Right ventricle myocardium inferior (tissue), 1 donor: ENCODE measurements at regions not wholly inside any gene's neighbourhood (a gene's known extent, or its start where the extent isn't known, plus 50 kb on each side); places are given as distances from the start of the nearest gene placed in this dataset.
"Not testable (repeated sequence)": the region's sequence is repeated elsewhere in the genome, so short reads cannot be mapped to it uniquely, and the experiment has no call there.

Experiments
- ATAC-seq: fragments of 200-7000 bp; cut with Tn5 transposase; one replicate; pipeline ENCODE4 v1.9.1; 2020; ENCODE audit warnings: mild to moderate bottlenecking, moderate library complexity
- DNase-seq: peaks from one replicate; pipeline ENCODE4 v3.0.0; 2021; ENCODE audit errors: missing footprints
- intact Hi-C: fragments of 100-400 bp; cut with DNase I; formaldehyde crosslinking; loops from one replicate; pipeline ENCODE4 v1.11.0; 2022
- donor health status: DM: no; HTN: yes; CAD: no; lungs with severe emphysema.

DNA sequence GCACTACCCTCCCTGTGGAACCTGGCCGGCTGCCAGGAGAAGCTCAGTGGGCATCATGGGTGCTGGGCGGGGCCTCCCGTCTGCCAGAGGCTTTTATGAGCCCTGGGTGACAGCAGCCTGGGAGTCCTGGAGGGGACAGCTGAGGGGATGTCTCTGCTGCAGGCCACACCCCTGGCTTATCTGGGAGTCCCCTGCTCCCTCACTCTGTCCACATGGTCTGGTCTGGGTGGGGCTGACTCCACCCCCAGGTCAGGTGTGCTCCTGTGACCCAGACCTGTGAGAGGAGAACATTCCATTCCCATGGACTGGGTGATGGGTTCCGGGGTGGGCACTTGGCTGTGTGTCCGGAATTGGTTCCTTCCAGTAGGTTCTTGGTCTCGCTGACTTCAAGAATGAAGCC, 369.3 kb upstream of the SFSWAP start:
- ATAC-seq, intact Hi-C loops, DNase-seq: not testable (repeated sequence)

DNA sequence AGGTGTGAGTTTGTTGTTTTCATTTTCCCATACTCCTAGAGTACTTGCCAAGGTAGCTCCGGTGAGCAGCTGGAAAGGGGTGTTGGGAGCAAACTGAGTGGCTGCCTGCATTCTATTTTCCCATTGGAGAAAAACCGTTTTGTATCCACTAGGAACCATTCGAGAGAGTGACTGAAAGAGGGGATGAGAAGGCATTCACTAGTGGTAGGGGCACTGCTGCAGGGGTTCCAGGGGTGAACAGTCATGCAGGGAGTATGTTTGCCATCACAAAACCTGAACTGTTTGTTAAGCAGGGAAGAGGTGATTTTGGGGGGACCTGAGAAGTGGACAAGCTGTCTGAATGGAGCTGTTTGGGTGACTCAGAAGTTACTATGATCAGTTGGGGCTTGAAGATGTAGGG, 367.5 kb upstream of the SFSWAP start:
- intact Hi-C loops, ATAC-seq, DNase-seq: not testable (repeated sequence)

DNA sequence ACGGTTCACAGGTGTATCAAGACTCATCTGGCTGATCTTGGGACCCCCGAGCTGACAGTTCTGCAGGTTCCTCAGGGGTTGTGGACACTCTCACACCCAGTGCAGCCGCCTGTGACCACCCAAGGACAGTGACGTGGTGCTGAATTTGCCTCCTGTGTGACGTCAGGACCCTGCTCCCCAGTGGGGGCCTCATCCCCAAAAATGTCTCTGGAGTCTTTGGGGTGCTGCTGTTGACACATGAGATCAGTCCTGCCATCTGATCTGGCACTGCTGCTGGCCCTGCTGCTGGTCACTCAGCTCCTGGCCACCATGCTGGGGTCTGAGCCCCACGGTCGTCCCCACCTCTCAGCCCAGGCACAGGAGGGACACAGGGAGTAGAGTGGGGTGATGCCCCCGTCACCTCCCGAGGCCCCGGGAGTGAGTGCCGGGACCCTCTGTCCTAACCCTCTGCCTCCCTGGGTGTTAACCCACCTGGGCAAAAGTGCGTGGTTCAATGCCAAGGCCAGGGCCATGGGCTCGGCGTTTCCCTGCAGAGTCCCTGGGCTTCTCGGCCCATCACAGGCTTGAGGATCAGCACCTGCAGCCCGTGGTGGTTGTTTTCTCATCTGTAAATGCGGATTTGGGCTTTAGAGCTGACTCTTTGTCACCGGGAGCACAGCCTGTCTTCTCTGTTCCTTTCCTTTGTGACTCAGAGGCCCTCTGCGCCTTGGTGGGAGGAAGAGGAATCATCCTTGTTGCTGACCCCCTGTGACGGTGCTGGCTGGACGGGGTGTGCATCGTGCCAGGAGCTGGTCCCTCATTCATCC, 366.0 kb upstream of the SFSWAP start:
- intact Hi-C loops: loop anchor here (2.0 kb wide), 1 partner anchor 278 kb away; no protein-coding TSS in a partner anchor
- not testable (repeated sequence) for DNase-seq, ATAC-seq

DNA sequence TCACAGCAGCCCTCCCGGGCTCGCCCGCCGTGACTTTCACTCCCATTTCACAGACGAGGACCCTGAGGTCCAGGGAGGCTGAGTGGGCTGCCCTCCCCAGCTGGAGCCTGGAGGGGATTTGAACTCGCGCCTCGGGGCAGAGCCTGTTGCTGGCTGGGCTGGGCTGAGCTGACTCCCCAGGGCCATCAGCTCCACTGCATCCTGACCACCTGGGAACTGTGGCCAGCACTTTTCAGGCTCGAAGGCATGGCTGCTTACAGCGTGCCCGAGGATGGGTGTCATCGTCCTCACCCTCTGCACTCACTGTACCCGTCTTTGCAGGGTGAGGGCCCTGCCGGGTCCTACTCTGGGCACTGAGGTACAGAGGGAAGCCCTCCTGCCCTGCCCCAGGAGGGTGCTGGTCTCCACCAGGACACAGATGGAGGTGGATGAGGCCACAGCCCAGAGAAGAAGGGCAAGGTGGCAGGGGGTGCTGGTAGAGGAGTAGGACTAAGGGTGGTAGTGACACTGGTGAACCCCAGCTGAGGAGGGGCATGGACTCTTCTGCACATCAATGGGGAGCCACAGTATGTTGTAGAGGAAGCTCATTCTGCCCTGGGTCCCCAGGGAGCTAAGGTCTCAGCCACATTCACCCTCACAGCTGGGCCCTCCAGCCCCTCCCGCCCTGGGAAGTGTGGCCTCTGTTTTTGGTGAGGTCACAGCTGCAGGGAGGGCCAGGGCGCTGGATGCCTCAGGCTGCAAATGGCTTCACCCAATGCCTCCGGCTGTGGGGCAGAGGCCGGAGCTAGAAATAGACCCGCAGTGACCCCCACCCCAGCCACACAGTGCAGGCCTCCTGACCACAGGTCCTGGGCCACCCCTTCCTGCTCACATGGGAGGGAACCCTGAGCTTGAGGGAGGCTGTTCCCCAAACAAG, 365.1 kb upstream of the SFSWAP start:
- intact Hi-C loops: loop anchor here (2.0 kb wide), 1 partner anchor 277 kb away; no protein-coding TSS in a partner anchor
- ATAC-seq: no peak
- DNase-seq: no peak

DNA sequence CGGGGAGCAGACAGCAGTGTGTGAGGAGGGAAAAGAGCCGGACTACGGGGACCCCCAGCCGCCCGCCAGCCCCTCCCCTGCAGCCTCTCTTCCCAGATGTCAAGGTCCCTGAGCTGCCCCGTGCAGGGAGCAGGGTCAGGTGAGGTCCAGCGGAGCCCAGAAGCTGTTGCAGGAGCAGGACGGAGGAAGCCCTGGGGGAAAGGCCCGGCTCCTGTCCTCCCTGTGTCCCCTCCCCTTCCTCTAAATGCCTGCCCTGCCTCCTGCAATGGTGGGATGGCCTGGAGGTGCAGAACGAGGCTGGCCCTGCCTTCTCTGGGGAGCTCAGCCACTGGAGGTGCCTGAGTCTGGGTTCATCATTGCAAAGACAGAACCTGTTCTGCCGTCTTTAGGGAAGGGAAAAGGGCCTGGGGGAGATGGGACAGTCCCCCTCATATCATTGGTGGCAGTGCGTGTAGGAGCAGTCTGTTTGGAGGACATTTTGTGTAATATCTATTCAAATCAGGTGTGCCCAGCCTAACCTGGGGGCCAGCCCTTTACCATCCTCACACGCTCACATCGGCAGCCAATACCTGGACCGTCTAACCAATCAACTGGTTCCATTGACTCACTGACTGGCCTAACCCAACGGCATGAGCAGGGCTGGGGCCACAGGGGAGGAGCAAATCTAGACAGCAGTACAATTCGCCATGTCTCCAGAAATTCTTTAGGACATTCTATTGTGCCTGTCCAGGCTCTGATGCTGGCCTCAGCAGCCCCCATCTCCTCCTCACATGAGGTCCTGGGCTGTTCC, 364.1 kb upstream of the SFSWAP start:
- DNase-seq: no peak
- intact Hi-C loops: no loop called here
- no peak for ATAC-seq

DNA sequence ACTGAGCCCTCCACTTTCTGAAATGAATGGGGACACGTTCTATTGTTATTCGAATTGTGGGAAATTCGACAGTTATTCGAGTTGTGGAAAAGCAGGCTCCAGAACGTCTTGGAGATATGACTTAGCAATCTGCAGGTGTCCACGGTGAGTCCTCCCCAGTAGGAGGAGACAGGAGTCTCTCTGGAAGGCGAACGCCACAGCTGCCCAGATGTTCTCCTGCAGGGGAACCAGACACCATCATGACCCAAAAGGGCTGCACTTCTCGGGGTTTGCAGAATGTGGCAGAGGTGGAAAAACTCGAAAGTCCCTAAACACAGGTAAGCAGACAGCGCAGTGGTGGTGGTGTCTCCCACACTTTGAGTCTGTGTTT, 363.6 kb upstream of the SFSWAP start:
- intact Hi-C loops: no loop called here
- ATAC-seq: no peak
- no peak for DNase-seq

DNA sequence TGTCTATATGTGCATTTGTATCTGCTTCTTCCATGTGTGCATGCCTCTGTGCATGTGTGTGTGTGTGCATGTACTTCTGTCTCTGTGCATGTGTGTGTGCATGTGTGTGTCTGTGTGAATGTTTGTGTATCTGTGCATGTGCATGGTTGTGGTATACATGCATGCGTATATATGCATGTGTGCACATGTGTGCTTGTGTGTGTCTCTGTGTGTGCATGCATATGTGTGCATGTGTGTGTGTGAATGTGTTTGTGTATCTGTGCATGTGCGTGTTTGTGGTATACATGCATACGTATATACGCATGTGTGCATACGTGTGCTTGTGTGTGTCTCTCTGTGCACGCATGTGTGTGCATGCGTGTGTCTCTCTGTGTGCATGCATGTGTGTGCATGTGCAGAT, 363.2 kb upstream of the SFSWAP start:
- intact Hi-C loops: no loop called here
- ATAC-seq (no peak), DNase-seq (no peak)

DNA sequence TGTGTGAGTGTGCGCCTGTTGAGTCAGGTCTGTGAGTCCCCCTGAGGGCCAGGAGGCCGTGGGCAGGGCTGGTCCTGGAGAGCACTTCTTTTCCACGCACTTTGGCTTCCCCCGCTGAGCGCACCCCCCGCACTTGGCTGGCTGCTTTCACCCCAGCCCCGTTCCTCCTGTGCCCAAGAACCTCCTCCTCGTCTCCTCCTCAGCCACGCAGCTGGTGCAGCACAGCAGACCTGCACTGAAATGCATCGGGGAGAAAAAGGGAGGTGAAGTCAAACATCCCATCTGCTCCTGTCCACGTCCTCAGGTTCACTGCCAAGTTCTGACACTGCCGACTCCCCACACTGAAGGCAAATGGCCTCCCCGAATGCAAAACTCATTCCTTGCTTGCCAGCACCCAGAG, 362.7 kb upstream of the SFSWAP start:
- ATAC-seq (no peak), DNase-seq (no peak)
- intact Hi-C loops: no loop called here

DNA sequence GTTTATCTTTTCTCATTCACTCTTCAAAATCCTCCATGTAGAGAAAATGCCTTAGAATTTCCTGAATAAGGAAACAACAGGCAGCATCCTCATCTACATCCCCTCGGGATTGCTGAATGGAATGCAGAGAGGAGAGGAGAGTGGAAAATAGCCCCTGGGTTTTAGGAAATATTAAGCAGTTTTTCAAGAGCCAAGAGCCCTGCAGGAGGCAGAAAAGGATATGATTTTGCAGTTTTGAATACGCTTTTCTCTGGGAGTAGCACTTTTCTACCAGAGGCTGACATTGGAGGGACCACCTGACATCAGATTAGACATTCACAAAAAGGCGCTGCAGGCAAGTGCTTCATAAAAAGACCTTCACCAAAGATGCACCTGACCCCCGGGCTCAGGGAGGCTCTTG, 362.2 kb upstream of the SFSWAP start:
- DNase-seq (no peak), ATAC-seq (no peak)
- intact Hi-C loops: no loop called here

DNA sequence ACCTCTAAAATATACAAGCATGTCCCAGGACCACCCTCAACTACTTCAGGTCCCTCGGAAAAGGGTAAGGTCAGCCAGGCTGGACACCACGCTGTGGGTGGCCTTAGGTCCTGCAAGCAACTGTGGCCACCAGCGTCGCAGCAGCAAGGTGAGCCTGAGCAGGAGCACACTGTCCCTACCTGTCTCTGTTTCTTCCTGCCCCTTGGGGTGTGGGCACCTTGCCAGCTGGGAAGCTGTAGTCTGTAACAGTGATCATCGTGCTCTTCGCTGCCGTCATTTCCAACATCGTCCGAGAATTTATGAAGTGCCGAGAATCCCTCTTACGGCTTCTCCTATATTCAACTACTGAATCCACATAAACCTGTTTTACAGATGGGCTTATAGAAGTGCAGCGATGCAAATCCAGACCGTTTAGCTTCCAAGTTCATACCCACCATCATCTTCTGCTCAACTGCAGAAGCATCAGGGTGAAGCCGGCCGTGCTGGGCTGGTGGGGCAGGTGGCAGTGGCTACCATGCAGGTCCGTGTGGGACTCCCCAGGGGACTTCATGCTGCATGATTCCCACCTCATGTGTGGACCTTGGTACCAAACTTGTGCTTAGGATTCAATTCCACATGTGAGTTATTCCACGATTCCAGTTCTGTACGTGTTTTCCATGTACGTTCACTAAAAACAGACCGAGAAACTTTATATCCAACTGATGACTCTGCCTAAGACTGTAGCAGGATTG, 361.3 kb upstream of the SFSWAP start:
- intact Hi-C loops: no loop called here
- no peak for DNase-seq
- no peak for ATAC-seq

DNA sequence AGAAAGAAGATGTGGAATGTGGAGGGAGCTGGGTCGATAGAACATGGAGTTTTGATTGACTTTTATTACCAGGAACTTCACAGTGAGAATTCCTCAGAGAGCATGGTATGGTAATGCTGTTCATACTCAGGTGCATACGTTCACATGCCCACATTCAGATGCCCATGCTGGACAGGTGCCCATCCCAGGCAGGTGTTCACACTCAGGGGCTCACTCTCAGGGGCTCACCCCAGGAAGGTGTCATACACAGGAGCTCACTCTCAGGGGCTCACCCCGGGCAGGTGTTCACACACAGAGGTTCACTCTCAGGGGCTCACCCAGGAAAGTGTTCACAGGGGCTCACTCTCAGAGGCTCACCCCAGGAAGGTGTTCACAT, 360.0 kb upstream of the SFSWAP start:
- DNase-seq (no peak), ATAC-seq (peak; percentile 14)
- intact Hi-C loops: no loop called here

DNA sequence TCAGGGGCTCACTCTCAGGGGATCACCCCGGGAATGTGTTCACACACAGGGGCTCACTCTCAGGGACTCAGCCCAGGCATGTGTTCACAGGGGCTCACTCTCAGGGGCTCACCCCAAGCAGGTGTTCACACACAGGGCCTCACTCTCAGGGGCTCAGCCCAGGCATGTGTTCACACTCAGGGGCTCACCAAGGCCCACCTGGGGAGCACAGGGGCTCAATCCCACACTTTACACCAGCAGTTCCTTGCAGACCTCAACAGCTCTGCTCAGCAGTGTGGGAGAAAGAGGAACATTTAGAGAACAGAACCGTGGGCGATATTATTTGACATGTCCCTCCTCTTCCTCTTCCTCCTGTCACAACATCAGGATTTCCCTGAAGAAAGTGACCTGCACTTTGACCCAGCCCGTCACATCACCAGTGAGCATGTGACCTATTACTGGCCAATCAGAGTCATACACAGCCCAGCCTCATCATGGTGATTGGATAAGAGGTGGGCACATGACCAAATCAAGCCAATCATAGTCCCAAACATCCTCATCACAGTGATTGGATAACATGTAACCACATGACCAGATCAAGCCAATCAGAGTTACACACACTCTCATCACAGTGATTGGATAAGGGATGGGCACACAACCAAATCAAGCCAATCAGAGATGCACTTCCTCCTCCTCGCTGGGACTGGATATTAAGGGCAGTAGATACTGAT, 359.4 kb upstream of the SFSWAP start:
- intact Hi-C loops: no loop called here
- ATAC-seq: no peak
- no peak for DNase-seq

DNA sequence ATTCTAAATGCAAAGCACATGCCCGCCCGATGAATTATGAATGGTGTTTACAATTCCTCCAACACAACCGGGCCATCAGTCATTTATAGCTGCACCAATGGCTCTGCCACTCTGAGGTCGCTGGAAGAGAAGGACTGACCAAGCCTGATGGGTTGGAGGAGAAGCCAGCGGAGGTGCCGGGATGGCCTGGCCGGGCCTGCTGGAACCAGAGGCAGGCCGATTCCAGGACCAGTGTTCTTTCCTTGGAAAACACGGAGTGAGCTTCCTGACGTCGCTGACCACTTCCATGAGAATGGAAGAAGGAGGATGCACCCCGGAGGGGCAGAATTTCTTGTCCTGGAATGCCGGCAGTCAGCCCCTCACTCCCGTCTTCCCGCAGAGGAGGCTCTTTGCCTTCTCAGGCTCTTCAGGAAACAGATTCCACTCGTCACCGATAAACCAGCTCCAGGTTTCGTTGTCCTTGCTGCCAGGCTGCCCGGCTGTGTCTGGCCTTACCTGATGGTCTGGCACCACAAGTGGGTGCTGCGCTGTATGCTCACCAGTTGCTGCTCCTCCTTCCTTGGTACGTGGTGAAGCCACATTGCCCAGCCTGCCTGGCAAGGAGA, 358.5 kb upstream of the SFSWAP start:
- DNase-seq (no peak), ATAC-seq (no peak)
- intact Hi-C loops: no loop called here

DNA sequence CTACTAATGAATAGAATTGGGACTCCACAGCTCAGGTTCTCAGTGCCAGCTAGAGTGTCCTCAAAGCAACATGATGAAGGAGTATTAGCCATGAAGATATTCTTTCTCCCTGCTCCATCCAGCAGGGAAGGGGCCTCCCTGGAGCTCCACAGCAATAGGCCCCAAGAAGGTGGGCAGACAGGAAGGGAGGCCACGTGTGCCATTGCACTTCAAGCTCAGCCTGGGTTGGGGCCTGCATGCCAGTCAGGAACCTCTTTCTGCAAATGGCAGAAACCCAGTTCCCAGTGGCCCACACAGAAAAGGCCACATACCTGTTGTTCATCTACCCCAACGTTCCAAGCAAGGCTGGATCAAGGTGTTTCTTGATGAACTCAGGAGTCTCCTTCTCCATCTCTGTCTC, 357.5 kb upstream of the SFSWAP start:
- no peak for ATAC-seq
- intact Hi-C loops: no loop called here
- DNase-seq: no peak

DNA sequence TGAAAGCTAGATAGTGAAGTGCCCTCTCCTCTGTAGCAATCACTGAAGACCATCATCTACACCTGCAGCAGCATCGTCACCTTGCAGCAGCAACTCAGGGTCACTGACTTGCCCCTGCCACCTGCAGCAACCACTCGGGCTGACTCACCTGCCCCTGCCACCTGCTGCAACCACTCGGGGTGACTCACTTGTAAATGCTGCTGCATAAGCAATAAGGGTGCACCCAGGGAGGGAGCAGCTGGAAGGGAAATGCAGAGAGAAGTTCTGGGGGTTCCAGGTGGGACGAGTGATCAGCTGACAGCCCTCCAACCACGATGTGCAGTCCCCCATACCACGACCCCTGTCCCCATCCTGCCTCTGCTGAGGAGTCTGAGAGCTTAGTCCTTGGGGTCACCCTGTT, 357.1 kb upstream of the SFSWAP start:
- intact Hi-C loops: no loop called here
- DNase-seq (no peak), ATAC-seq (peak; percentile 31)

DNA sequence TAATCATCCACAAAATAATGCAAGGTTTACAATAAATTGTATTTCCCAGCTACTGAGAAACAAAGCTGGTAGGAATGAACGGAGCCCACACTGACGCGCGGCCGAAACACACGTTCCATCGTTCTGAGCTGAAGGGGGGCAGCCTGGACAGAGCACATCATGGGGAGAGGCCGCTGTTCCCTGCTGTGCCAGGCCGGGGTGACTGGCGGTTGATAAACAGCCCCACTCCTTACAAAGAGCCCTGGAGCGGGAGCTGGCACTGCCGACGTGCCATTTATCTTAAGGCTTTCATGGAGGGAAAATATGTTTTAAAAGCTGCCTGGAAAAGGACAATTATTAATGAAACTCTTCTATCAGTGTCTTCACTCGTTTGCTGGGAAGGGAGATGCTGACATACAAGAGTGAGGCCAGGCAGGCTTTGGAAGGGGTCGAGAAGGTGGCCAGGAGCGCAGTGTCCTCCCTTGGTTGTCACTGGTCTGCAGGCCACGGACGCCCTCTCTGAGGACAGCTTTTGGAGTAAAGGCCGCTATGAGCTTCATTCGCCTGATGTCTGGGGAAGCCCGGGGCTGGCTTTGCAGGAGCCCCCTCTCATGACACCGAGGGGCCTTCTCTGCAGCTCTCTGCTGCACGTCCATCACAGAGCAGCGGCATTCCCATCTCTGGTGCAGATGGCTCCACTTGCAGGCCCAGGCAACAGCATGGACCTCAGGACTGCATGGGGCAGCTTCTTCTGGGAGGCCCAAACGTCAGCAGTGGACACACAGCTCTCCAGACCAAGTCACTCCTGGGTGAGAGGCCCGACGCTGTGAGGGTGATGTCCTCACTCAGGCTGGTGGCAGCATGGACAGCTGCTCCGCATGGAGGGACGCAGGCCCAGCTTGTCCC, 355.3 kb upstream of the SFSWAP start:
- intact Hi-C loops: no loop called here
- ATAC-seq (no peak), DNase-seq (no peak)
